Femur (tissue), 1 donor: ENCODE measurements at regions not wholly inside any gene's neighbourhood (a gene's known extent, or its start where the extent isn't known, plus 50 kb on each side); places are given as distances from the start of the nearest gene placed in this dataset.

ENCODE experiments used
- DNase-seq: peaks from one replicate; pipeline ENCODE4 v3.0.0-alpha.2; 2017

DNA sequence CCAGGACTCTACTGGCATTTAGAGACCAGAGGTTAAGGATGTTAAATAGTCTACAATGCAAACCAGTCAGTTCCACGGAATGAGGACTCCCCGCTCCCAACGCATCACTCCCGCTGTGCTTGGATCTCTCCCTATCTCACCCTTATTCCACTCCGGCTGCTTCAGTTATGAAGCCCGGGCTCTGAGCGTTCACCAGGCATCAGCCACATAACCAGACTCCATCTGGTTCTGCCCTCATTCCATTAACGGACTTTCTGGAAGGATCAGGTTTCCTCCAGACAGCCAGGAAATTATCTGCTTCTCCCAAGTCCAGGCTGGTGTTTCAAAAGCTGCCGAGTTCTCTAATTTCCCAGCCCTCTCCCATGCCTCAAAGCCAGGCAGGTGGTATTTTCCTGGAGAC is 499.3 kb downstream of the GLRX3 start:
- DNase-seq, result no peak

DNA sequence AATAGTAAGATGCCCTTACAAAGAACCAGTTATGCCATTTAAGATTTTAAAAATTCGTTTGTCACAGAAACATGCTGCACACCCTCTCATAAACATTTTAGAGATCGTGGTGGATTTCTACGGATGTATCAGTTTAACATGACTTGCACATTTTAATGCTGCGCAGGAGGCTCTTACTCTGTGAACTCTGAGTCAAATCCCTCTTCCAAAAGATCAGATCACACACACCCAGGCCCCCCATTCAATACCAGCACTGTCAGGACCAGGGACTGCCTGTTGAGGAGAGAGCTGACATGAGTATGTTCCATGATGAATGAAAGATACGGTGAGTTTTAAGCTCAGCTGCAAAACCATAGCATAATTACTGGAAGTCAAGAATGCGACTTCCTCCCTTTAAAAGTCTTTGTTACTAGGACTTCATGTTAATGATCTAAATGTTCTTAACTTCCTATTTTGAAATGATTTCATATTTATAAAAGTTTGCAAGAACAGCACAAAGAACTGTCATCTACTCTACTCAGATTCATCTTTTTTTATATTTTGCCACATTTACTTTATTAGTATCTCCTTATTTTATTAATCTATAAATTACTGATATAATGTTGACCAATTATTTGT is 500.2 kb downstream of the GLRX3 start:
- no peak for DNase-seq

DNA sequence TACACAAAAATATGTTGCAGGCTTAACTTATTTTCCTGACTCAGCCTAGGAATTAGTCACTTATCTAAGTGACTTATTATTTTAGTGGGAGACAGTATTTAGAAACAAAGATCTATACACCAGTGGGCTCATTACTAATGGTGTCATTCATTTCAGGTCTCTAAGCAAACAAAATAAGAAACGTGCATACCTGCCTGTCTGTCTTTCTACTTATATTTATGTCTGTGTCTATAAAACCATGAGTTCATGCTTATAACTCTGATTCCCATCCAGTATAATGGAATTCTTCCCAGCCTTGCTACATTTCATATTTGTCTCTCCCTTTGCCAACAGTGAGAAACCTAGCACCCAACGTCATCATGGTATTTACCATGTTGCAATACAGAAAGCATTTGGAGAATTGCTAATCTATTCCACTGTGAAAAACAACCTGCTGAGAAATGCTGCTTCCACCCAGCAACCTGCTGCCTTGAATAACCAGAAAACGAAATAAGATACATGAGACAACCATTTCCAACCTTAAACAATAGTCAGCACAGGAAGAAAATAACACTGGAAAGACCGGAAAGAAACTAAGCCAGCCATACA is 501.0 kb downstream of the GLRX3 start:
- DNase-seq, result no peak

DNA sequence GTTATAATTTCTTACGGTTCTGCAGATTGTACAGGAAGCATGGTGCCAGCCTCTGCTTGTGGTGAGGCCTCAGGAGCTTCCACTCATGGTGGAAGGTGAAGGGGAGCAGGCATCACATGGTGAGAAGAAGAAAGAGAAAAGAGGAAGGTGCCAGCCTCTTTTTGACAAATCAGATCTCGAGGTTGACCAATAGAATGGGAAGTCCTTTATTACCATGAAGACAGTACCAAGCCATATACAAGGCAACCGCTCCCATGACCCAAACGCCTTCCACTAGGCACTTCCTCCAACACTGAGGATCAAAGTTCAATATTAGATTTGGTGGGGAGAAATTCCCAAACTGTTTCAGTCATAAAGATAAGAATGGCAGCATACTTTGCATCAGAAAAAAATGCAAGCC is 502.8 kb downstream of the GLRX3 start:
- DNase-seq, result no peak

DNA sequence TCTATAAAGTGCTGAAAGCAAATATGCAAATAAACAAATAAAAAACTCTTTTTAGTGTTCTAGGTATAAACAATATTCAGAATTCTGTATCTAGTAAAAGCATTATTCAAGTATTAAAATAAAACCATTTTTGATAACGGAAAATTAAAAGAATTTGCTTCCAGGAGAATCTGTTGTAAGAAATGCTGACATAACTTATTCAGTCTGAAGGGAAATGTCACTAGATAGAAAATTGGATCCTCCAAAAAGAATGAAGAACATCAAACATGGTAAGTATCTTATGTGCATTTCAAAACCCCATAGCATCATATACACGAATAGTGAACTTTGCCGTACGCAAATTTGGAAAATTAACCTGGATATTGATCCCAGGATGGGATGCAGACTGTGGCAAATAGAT is 506.7 kb downstream of the GLRX3 start:
- no peak for DNase-seq

DNA sequence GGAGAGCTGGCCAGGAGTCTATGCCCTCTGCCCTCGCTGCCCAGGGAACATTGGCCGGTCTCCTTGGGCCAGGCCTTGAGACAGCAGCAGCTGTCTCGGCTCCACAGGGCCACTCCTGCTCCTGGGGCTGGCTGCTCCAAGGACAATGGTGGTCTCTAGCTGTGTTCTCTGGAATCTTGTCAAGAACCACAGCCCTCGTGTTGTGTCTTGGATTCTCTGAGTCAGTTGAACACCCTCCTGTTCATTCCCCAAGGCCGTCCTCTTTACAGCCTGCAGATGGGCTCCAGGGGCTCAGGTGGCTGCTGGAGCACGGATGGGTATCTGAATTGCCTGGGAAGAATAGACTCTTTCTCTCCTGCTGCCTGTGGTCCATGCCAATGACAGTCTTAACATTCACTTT is 511.1 kb downstream of the GLRX3 start:
- no peak for DNase-seq

DNA sequence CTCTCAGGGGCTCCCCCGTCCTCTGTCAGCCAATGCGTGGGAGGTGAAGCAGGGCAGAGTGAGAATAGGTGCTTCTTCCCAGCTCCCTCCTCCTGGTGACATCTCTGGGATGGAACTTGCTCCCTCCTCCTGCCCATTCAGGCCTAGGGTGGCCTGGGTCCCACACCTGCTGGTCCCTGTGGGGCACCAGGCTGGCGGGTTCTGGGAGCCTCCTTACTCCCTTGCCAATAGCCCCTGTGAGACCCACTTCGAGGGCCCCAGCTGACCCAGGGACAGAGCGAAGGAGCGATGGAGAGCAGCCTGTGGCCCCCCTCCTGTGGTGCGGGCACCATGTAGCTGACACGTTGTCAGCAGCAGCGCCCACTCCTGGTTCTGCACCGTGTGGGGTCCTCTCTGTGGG is 512.6 kb downstream of the GLRX3 start:
- no peak for DNase-seq

DNA sequence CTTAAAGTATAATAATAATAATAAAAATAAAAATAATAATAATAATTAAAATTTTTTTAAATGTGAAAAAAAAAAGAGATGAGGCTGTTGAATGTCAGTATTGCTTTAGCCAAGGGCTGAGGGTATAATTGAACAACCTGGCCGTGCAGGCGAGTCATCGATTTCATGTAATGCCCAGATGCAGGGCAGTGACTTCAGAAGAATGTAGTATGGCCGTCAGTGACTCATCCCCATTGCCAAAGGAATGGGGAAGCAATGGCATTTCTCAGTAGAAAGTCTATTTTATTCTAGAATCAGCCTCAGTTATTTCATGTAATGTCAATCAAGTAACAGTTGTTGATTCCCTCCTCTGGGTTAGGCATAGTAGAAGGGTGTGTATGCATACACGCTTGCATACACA is 516.4 kb downstream of the GLRX3 start:
- DNase-seq, result no peak

DNA sequence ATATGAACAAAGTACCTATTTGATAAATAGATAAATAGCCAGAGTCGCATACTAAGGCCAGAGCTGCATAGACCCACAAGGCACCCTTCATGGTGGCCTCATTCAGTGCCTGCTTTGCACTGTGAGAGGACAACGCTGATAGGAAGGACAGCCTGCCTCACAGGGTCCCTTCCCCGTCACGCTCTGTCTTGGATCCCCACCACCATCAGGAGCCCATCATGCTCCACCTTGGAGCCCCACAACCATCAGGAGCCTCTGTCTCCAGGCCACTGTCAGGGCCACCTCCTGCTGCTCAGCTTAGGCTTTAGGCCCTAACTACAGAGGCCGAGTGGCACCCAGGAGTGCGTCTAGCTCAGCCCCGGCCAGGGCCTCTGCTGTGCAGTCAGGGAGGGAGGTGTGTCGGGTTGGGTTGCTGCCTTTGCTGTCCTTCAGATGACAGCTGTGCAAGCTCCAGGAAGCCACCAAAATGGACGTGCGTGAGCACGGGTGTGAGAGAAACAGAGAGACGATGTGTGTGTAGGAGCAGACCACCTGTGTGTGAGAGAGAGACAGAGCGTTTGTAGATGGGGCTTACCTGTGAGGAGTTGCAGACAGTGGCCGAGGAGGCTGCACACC is 516.9 kb downstream of the GLRX3 start:
- DNase-seq, result no peak

DNA sequence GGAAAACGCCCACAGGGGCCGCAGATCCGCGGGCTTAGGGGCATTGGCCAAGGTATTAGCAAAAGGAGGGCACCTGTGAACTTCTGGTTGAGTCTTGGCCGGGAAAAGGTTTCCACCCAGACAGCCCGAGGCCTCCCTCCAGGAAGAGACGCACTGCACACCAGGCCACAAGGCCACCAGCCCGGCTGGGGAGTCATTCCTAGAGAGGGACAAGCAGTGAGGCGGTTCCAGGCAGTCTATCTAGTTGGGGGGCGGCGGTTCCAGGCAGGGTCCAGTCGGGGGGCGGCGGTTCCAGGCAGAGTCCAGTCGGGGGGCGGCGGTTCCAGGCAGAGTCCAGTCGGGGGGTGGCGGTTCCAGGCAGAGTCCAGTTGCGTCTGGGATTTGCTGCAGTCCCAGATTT is 518.5 kb downstream of the GLRX3 start:
- DNase-seq, result no peak

DNA sequence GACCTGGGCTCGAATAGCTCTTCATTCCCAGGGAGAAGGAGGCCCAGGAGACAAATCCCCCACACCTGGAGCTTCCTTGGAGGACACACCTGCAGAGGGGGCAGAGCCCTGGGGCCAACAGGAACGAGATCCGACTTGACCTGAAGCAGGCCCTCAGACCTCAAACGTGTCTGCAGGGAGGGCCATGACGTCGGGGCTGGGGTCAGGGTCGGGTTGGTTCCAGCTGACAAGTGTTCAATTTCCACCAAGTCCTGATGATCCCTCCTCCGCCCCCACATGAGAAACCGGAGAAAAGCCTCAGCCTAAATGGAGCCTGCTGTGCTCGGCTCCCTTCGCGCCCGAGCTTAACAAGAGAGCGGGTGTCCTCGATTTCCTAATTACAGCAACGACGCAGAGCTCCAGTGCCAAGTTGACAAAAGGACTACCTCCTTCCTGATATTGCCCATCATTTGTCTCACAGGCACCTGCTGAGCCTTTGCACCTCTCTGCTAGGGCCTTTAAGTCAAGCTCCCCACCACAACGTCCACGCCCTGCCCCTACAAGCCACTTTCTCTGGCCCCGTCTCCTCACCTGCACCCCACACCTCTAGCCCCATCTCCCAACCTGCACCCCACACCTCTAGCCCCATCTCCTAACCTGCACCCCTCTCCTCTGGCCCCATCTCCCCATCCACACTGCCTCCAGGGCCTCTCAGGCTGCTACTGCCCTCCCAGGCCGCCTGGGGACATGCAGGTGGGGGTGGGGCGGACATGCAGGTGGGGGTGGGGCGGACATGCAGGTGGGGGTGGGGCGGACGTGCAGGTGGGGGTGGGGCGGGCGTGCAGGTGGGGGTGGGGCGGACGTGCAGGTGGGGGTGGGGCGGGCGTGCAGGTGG is 519.4 kb downstream of the GLRX3 start:
- DNase-seq, result no peak

DNA sequence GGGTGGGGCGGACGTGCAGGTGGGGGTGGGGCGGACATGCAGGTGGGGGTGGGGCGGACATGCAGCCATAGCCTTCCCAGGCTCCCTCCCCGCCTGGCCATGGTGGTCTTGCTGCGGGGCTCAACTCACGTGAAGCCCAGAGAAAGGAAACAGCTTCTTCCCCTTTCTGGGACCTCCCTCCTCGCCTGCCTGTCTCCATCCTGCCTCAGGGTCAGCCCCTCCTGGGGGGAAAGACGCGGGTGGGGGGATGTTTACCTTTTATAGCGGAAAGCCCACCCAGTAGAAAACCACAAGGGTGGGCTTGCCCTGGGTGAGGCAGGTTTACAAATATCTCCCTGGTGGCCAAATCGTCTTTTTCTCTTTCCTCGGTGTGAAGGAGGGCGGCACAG is 520.0 kb downstream of the GLRX3 start:
- DNase-seq, result no peak

DNA sequence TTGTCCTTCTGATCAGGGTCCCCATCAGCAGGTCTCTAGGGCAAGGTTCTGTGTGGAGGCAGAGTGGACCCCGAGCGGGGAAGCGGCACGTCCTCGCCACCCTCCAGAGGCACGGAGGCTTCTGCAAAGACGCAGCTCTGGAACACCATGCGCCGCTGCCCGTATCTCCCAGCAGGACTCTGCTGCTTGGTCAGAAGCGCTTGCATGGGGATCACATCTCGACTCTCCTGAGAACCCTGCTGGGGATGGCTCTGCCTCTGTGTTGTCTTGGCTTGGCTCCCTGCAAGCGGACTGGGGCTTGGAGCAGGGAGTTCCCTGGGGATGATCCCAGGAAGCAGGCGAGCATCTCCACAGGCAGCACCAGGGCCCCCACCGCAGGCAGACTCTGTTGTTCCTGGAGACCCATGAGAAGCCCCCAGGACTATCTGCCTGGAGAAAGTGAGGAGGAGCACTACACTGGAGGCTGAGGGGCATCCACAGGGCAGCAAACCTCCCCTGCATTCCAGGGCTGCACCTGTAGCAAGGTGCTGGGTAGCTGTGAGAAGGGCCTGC is 520.5 kb downstream of the GLRX3 start:
- no peak for DNase-seq

DNA sequence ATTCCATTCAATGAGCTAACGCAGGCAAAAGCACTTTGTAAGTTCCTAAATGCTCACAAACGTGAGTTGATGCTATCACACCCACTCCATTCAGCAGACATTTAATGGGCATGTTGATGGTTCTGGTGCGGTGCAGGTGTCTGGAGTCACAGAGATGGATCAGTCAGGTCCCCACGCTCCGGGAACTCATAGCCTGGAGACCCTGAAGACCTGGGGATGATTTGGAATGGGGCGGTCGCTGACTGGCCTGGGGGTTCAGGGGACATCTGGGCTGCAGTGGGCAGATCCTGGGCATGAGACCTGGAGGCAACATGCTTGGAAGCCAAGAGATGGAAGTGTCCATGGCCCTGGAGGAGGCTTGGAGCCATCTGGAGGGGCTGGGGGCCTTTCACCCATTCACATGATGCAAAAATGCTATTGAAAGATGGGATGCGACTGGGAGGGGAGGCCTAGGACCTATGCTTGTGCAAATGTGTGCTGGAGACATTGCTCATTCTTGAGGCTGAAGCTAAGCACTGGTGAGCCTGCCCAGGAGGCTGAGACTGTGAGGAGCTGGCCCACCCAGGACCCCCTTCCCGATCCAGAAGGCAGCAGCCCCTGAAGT is 522.6 kb downstream of the GLRX3 start:
- no peak for DNase-seq

DNA sequence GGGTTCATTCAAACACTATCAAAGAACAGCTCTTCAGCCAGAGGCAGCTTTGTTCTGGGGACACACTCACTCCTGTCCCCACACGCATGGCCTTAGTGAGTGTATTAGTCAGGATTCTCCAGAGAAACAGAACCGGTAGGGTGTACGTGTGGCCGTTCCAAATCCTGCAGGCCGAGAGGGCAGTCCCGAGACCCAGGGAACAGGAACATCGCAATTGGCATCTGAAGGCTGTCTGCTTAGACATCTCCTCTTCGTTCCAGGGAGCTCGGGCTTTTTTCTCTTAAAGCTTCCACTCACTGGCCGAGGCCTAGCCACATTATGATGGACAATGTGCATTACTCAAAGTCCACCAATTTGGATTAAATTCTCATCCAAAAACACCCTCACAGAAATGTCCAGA is 523.3 kb downstream of the GLRX3 start:
- no peak for DNase-seq

DNA sequence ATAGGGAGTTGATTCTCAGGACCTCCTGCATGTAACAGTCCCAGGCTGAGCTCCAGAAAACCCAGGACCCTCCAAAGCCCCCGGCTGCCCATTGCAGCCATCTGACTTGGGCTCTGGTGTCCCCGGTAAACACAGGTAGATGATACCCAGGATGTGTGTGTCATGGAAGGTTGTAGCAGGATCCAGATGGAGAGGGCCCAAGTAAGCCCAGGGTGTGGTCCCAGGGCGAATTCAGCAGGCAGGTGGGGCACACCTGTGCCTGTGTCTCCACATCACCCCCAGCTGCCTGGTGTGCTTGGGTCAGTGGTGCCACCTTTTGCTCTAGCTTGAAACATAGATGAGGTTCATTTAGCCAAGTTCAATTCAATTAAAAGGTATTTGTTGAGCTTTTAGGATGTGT is 524.1 kb downstream of the GLRX3 start:
- no peak for DNase-seq

DNA sequence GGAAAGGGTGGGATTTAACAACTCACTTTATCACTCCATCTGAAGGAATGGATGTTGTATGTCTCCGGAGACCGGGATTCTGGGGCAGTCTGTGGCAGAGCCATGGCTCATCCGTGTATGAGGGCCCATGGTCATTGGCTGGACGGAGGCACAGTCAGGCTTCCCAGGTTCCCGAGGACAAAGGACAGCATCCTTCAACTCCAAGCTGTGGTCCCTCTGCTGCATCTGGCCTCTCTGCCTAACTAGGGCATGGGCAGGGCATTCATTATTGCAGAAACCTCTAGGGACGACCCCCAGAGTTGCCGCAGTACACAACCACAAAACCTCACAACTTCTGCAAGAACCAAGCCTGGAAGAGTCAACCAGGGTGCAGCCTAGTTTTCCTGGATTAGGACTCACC is 525.2 kb downstream of the GLRX3 start:
- DNase-seq, result no peak

DNA sequence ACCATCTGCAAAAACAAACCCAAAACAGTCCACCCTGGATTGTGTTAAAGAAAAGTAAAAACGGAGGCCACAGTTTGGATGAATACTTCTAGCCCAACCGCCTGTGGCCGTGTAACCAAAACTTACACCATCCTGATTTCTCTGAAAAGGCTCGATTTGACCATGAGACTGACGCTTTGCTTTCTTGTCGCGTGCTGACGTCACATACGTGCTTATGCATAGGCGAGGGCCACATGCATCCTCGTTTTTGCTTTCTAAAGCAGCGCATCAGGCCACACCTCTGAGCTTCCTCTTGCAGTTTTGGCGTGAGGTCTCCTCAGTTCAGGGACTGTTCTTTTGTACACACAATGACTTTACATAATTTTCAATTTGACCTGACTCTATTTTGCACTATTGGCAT is 526.6 kb downstream of the GLRX3 start:
- no peak for DNase-seq

DNA sequence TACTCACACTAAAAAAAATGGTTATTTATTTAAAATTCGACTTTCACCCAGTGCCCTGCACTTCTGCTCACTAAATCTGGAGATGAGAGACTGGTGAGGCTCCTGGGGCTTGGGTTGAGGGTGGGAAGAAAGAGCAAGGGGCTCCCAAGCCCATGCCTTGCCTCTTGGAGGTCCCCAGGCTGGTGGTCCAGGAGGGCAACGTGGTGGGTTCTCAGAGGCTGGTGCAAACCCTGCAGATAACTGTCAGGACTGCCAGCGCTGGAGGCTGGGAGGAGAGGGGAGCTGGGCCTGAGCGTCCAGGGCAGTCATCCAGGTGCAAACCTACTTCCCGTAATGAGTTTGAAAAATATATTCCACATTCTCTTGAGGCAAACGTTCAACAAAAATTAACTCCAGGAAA is 528.3 kb downstream of the GLRX3 start:
- no peak for DNase-seq

DNA sequence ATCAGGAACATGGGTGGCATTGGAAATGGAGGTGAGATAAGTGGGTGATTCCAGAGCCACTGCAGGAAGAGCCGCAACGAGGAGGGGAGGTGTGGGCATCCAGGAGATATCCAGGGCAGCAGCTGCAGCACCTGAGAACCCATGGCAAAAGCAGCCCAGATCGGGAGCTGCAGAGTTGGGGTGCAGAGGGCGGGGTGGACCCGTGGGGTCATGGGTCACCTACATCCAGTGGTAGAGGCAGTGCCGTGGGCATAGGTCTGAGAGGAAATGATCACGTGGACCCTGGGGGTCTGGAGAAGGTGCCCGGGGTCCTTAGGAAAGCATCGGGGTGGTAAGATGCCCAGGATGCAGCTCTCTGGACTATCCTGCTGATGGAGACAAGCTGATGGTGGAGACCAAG is 530.0 kb downstream of the GLRX3 start:
- DNase-seq, result no peak

DNA sequence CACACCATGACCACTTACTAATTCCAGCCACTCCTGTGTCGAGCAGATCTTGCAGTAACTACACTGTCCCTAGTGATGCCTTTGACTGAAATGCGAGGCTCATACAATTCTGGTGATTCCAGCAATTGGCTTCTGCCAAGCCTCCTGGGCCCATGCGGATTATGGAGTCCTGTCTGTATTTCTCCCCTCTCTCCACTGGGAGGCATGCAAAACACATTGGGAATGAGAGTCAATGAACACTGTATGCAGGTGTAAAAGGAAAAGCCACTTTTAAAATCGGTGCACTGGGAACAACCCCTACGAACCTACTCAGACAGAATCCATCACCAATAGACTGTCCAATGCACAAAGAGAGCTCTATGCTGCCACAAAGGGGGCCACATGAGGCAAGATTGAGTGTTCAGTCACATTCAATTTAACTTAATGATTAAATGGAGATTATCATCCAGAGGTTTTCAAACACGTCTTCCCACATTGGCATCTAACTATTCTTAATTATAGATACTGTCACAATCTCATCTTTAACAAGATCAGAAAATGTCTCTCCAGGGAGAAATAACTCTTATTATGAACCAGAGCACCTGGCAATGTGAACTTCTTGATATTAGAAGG is 550.6 kb downstream of the GLRX3 start:
- no peak for DNase-seq

DNA sequence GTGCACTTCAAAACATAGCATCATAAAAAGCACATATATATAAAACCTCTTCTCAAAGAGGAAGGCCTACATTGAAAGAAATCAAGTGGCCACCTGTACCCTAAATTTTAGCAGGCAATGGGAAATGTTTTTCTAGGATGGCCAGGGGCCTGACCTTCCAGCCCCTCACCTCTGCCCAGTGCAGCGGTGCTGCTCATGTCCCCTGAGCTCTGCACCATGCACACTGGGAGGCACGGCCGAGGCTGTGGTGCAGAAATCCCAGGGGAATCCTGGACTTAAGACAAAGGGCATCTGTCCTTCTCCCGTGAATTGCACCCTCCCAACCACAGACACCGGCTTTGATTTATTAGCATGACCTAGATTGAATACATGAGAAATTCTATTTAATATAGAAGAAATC is 551.4 kb downstream of the GLRX3 start:
- DNase-seq, result no peak
